H9 (cell line): ENCODE measurements at regions not wholly inside any gene's neighbourhood (a gene's known extent, or its start where the extent isn't known, plus 50 kb on each side); places are given as distances from the start of the nearest gene placed in this dataset.

ENCODE experiments used
- DNase-seq: peaks from one replicate; pipeline ENCODE4 v3.0.0-alpha.2; 2017
- H2AFZ ChIP-seq: one replicate; pipeline ENCODE4 v1.6.1; 2013; ENCODE audit warnings: mild to moderate bottlenecking, low read length, control low read depth, moderate library complexity
- H2AK5ac ChIP-seq: 2 replicates; pipeline ENCODE4 v1.6.1; 2013; ENCODE audit warnings: low read length, control low read depth, mixed read lengths; ENCODE audit not compliant: insufficient read length
- H2BK120ac ChIP-seq: one replicate; pipeline ENCODE4 v1.6.1; 2013; ENCODE audit warnings: low read depth, mild to moderate bottlenecking, low read length, control low read depth, inconsistent platforms; ENCODE audit not compliant: poor library complexity, severe bottlenecking
- H2BK12ac ChIP-seq: 2 replicates; pipeline ENCODE4 v1.6.1; 2013; ENCODE audit warnings: low read length, control low read depth, mixed read lengths, low read depth; ENCODE audit not compliant: insufficient read length
- H2BK15ac ChIP-seq: 2 replicates; pipeline ENCODE4 v1.6.1; 2013; ENCODE audit warnings: low read depth, low read length, control low read depth
- H2BK20ac ChIP-seq: one replicate; pipeline ENCODE4 v1.6.1; 2013; ENCODE audit warnings: low read depth, mild to moderate bottlenecking, low read length, control low read depth, inconsistent platforms; ENCODE audit not compliant: poor library complexity, severe bottlenecking
- H2BK5ac ChIP-seq: 2 replicates; pipeline ENCODE4 v1.6.1; 2013; ENCODE audit warnings: low read length, control low read depth, mixed read lengths; ENCODE audit not compliant: insufficient read length
- H3K14ac ChIP-seq: 2 replicates; pipeline ENCODE4 v1.6.1; 2013; ENCODE audit warnings: low read length, control low read depth; ENCODE audit not compliant: insufficient read depth
- H3K18ac ChIP-seq: 2 replicates; pipeline ENCODE4 v1.6.1; 2013; ENCODE audit warnings: low read depth, mild to moderate bottlenecking, mixed read lengths, low read length, control low read depth; ENCODE audit not compliant: insufficient read length
- H3K23ac ChIP-seq: 2 replicates; pipeline ENCODE4 v1.6.1; 2013; ENCODE audit warnings: low read length, control low read depth, mixed read lengths, low read depth; ENCODE audit not compliant: insufficient read length
- H3K23me2 ChIP-seq: 2 replicates; pipeline ENCODE4 v1.6.1; 2013; ENCODE audit warnings: low read depth, mild to moderate bottlenecking, mixed read lengths, low read length, control low read depth; ENCODE audit not compliant: insufficient read length, poor library complexity, severe bottlenecking
- H3K27ac ChIP-seq: 2 replicates; pipeline ENCODE4 v1.5.1; 2013; ENCODE audit warnings: low read length, control low read depth, mixed read lengths, low read depth; ENCODE audit not compliant: insufficient read length
- H3K27me3 ChIP-seq: 2 replicates; pipeline ENCODE4 v1.6.1; 2013; ENCODE audit warnings: low read length, control low read depth, inconsistent platforms; ENCODE audit not compliant: insufficient read depth
- H3K4ac ChIP-seq: 2 replicates; pipeline ENCODE4 v1.6.1; 2013; ENCODE audit warnings: low read depth, mild to moderate bottlenecking, control low read depth, inconsistent platforms, low read length, moderate library complexity
- H3K4me1 ChIP-seq: 2 replicates; pipeline ENCODE4 v1.6.1; 2013; ENCODE audit warnings: low read length, control low read depth, inconsistent platforms; ENCODE audit not compliant: insufficient read depth
- H3K4me2 ChIP-seq: 2 replicates; pipeline ENCODE4 v1.6.1; 2013; ENCODE audit warnings: low read length, control low read depth, mixed read lengths; ENCODE audit not compliant: insufficient read length, insufficient read depth
- H3K56ac ChIP-seq: 2 replicates; pipeline ENCODE4 v1.6.1; 2013; ENCODE audit warnings: low read depth, mild to moderate bottlenecking, mixed read lengths, low read length, control low read depth; ENCODE audit not compliant: insufficient read length
- H3K79me1 ChIP-seq: 2 replicates; pipeline ENCODE4 v1.6.1; 2013; ENCODE audit warnings: low read depth, mild to moderate bottlenecking, moderate library complexity, low read length, control low read depth, inconsistent platforms; ENCODE audit not compliant: insufficient read depth, poor library complexity, severe bottlenecking
- H3K79me2 ChIP-seq: 2 replicates; pipeline ENCODE4 v1.6.1; 2013; ENCODE audit warnings: low read length, control low read depth, inconsistent platforms; ENCODE audit not compliant: insufficient read depth
- H3K9ac ChIP-seq: 2 replicates; pipeline ENCODE4 v1.6.1; 2013; ENCODE audit warnings: low read length, control low read depth, mixed read lengths; ENCODE audit not compliant: insufficient read length; ENCODE audit errors: extremely low read depth
- H3K9me3 ChIP-seq: one replicate; pipeline ENCODE4 v1.6.1; 2013; ENCODE audit warnings: low read depth, low read length, inconsistent platforms; ENCODE audit not compliant: control insufficient read depth
- H3T11ph ChIP-seq: one replicate; pipeline ENCODE4 v1.6.1; 2013; ENCODE audit warnings: mild to moderate bottlenecking, low read length, control low read depth, inconsistent platforms
- H4K20me1 ChIP-seq: one replicate; pipeline ENCODE4 v1.6.1; 2013; ENCODE audit not compliant: control insufficient read depth, insufficient read length, insufficient read depth
- H4K5ac ChIP-seq: 2 replicates; pipeline ENCODE4 v1.6.1; 2013; ENCODE audit warnings: low read depth, mild to moderate bottlenecking, mixed read lengths, low read length, control low read depth; ENCODE audit not compliant: insufficient read length
- H4K8ac ChIP-seq: replicated peaks from 2 replicates; pipeline ENCODE4 v1.6.1; 2013; ENCODE audit warnings: low read length, control low read depth, mixed read lengths, low read depth; ENCODE audit not compliant: insufficient read length
- H4K91ac ChIP-seq: 2 replicates; pipeline ENCODE4 v1.6.1; 2013; ENCODE audit warnings: low read depth, mild to moderate bottlenecking, moderate library complexity, mixed read lengths, low read length, control low read depth; ENCODE audit not compliant: insufficient read length
- H3K27ac Mint-ChIP-seq, 3 experiments: 2 replicates in 2 of 3; 3 replicates in 1 of 3; pipeline ENCODE4 v1.8.0; 2020 to 2021; ENCODE audit warnings: mixed read lengths in 3 of 3, mild to moderate bottlenecking in 1 of 3, moderate library complexity in 1 of 3
- H3K27me3 Mint-ChIP-seq: 2 replicates; pipeline ENCODE4 v1.8.0; 2021; ENCODE audit warnings: low read depth, mild to moderate bottlenecking, moderate library complexity, mixed read lengths
- H3K36me3 Mint-ChIP-seq, 3 experiments: 2 replicates in 2 of 3; 3 replicates in 1 of 3; pipeline ENCODE4 v1.8.0; 2020 to 2021; ENCODE audit warnings: low read depth in 3 of 3, mixed read lengths in 3 of 3; ENCODE audit not compliant: insufficient read depth in 1 of 3
- H3K4me1 Mint-ChIP-seq, 2 experiments: 2 replicates each; pipeline ENCODE4 v1.8.0; 2020; ENCODE audit warnings: mixed read lengths in 2 of 2
- H3K4me3 Mint-ChIP-seq, 2 experiments: 2 replicates in 1 of 2; 3 replicates in 1 of 2; pipeline ENCODE4 v1.8.0; 2020 to 2021; ENCODE audit warnings: mild to moderate bottlenecking in 2 of 2, mixed read lengths in 2 of 2, moderate library complexity in 1 of 2
- H3K9me3 Mint-ChIP-seq, 2 experiments: 2 replicates in 1 of 2; 3 replicates in 1 of 2; pipeline ENCODE4 v1.8.0; 2020; ENCODE audit warnings: mild to moderate bottlenecking in 2 of 2, mixed read lengths in 2 of 2, moderate library complexity in 1 of 2
- WGBS: extraction: QIAGEN DNeasy Blood & Tissue Kit; methylation state at CpG from one replicate; pipeline ENCODE4 v1.1.7; 2013; ENCODE audit warnings: missing lambda C conversion rate, low lambda C conversion rate, mixed read lengths; ENCODE audit not compliant: insufficient read length; ENCODE audit errors: extremely low coverage; 5-methylcytosine and 5-hydroxymethylcytosine counted together
- TF ChIP-seq, protein P1 (sequence below): fragments of 200-600 bp; sonication (generic); conservative IDR thresholded peaks from 3 replicates; pipeline ENCODE4 v1.8.0; 2021; ENCODE audit warnings: antibody characterized with exemption, mild to moderate bottlenecking

DNA sequence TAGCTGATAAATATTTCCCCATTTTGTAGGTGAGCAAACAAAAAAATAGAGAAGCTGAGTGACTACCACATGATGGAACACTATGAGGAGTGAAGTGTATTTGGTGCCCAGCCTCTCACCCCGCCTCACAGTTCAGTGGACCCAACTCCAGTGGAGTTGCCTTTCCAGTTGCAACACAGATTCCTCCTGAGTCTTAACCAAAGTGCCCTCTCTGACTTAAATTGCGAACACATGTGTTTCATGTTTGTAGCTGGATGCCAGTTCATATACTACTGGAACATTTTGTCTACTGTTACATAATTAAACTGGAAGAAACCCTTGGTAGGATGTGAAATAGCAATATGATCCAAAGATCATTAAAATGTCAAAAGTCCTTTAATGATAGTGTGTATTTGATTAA, 448.9 kb downstream of the COL12A1 start:
- Mint-ChIP-seq H3K36me3 (no peaks in the 10 kb centered on the region), H3K4me1 (no peaks in the 10 kb centered on the region), H3K27ac (no peak overlapping the region), H3K27me3 (no peaks in the 10 kb centered on the region), H3K4me3 (no peak overlapping the region), H3K9me3 (no peaks in the 10 kb centered on the region)
- no peak overlapping the region for H3K18ac ChIP-seq
- no peak overlapping the region for H2BK20ac ChIP-seq
- no peaks in the 10 kb centered on the region for H3K79me1 ChIP-seq
- H3K79me2 ChIP-seq, result no peaks in the 10 kb centered on the region
- H3K27me3 ChIP-seq, result no peaks in the 10 kb centered on the region
- no peaks in the 10 kb centered on the region for H3K9me3 ChIP-seq
- H2AFZ ChIP-seq, result no peak overlapping the region
- H3T11ph ChIP-seq, result no peak overlapping the region
- TF ChIP-seq, protein P1, sequence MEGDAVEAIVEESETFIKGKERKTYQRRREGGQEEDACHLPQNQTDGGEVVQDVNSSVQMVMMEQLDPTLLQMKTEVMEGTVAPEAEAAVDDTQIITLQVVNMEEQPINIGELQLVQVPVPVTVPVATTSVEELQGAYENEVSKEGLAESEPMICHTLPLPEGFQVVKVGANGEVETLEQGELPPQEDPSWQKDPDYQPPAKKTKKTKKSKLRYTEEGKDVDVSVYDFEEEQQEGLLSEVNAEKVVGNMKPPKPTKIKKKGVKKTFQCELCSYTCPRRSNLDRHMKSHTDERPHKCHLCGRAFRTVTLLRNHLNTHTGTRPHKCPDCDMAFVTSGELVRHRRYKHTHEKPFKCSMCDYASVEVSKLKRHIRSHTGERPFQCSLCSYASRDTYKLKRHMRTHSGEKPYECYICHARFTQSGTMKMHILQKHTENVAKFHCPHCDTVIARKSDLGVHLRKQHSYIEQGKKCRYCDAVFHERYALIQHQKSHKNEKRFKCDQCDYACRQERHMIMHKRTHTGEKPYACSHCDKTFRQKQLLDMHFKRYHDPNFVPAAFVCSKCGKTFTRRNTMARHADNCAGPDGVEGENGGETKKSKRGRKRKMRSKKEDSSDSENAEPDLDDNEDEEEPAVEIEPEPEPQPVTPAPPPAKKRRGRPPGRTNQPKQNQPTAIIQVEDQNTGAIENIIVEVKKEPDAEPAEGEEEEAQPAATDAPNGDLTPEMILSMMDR, result no peak
- no peak overlapping the region for H3K14ac ChIP-seq
- no peak overlapping the region for H3K4ac ChIP-seq
- no peak overlapping the region for H2BK5ac ChIP-seq
- H2BK120ac ChIP-seq, result no peak overlapping the region
- no CpG with 5 or more reads among the region's 2 CpGs for WGBS
- no peak overlapping the region for H4K91ac ChIP-seq
- no peak overlapping the region for H2BK15ac ChIP-seq
- H4K8ac ChIP-seq, result no peak overlapping the region
- no peak overlapping the region for H3K56ac ChIP-seq
- no peak overlapping the region for H3K23ac ChIP-seq
- H2AK5ac ChIP-seq, result no peak overlapping the region
- H3K4me2 ChIP-seq, result no peak overlapping the region
- no peak overlapping the region for H4K5ac ChIP-seq
- H2BK12ac ChIP-seq, result no peak overlapping the region
- no peaks in the 10 kb centered on the region for H3K4me1 ChIP-seq
- no peak for DNase-seq
- H3K9ac ChIP-seq, result no peak overlapping the region
- no peaks in the 10 kb centered on the region for H3K23me2 ChIP-seq
- no peak overlapping the region for H3K27ac ChIP-seq
- no peaks in the 10 kb centered on the region for H4K20me1 ChIP-seq
